ENCODE measurements at regions not wholly inside any gene's neighbourhood (a gene's known extent, or its start where the extent isn't known, plus 50 kb on each side); places are given as distances from the start of the nearest gene placed in this dataset.

DNA sequence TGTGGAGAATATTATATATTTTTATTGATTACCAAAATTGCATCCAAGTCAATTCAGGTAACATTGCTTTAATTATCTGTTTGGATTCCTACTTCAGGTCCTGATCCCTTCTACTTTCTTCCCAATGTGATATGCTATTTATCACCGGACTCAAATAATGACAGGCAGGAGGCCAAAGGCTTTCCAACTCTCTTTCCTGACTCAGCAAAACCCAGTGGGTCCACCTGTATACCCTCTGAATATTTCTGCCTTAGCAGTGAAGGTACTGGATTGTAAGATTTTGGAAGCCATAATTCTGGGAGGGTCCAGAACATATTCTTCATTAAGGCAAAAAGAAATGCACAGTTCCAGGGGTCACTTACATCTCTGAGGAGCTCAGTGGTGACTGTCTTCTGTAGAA is 260.2 kb upstream of the UBASH3B start:
- no peak for DNase-seq (ENCODE audit: extremely low spot score, unreplicated experiment)
- Mint-ChIP-seq H3K9me3 (no peaks in the 10 kb centered on the region), H3K4me3 (no peak overlapping the region), H3K4me1 (ENCODE audit: unreplicated experiment) (no peaks in the 10 kb centered on the region), H3K36me3 (no peaks in the 10 kb centered on the region), H3K27me3 (no peaks in the 10 kb centered on the region), H3K27ac (no peak overlapping the region)
- TF ChIP-seq, protein P1, sequence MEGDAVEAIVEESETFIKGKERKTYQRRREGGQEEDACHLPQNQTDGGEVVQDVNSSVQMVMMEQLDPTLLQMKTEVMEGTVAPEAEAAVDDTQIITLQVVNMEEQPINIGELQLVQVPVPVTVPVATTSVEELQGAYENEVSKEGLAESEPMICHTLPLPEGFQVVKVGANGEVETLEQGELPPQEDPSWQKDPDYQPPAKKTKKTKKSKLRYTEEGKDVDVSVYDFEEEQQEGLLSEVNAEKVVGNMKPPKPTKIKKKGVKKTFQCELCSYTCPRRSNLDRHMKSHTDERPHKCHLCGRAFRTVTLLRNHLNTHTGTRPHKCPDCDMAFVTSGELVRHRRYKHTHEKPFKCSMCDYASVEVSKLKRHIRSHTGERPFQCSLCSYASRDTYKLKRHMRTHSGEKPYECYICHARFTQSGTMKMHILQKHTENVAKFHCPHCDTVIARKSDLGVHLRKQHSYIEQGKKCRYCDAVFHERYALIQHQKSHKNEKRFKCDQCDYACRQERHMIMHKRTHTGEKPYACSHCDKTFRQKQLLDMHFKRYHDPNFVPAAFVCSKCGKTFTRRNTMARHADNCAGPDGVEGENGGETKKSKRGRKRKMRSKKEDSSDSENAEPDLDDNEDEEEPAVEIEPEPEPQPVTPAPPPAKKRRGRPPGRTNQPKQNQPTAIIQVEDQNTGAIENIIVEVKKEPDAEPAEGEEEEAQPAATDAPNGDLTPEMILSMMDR (conservative IDR thresholded peaks at IDR 0.05), result no peak

DNA sequence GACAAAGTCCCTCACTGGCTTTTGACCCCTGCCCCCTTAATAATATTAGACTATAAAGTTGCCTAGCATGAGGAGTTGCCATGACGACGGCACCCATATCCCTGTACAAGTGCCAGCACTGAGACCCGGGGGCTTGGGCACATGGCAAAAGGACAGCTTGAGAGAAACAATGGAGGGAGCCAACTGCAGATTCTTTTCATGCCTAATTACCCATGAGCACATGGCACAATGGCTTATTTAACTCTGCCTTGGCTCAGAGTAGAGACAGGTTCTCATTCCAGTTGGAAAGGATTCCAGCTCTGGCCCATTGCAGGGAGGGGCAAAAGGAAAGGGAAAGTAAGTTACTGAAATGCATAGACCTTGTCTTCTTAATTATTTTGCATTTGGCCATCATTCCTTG is 261.2 kb upstream of the UBASH3B start:
- no peak overlapping the region for H3K4me3 Mint-ChIP-seq
- no peak for DNase-seq (ENCODE audit: extremely low spot score, unreplicated experiment)
- no peak overlapping the region for H3K27ac Mint-ChIP-seq
- no peaks in the 10 kb centered on the region for H3K4me1 Mint-ChIP-seq (ENCODE audit: unreplicated experiment)
- H3K9me3 Mint-ChIP-seq, result no peaks in the 10 kb centered on the region
- no peaks in the 10 kb centered on the region for H3K27me3 Mint-ChIP-seq
- no peaks in the 10 kb centered on the region for H3K36me3 Mint-ChIP-seq
- TF ChIP-seq, protein P1 (conservative IDR thresholded peaks at IDR 0.05), result no peak

DNA sequence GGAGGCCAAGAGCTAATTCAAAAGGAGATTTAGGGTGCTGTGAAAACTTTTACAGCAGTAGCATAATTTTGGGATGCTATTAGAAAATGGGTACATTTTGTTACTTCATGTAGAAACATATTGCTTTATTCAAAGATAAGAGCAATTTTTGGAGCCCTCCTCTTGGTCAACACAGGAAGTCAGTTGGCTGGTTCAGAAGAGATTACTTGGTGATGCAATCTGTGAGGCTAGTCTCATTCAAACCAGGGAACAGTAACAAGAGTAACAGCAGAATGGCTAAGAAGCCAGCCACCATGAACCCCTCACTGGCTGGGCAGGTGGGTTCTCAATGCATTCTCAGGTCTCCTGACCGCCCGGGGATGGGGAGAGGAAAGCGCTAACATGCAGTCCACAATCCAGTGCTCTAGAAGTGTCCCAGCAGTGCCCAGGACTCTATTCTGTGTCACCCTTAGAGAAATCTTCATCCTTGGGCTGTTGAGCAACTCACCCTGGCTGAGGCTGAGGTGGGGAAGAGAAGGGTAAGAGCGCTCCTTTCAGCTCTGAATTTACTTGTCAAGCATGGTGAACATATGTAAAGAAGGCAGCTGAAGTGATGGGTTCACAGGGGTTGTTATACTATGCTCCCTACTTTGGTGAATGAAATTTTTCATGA is 262.2 kb upstream of the UBASH3B start:
- no peak overlapping the region for H3K4me3 Mint-ChIP-seq
- H3K27me3 Mint-ChIP-seq, result no peaks in the 10 kb centered on the region
- H3K9me3 Mint-ChIP-seq, result no peaks in the 10 kb centered on the region
- no peak overlapping the region for H3K27ac Mint-ChIP-seq
- TF ChIP-seq, protein P1 (conservative IDR thresholded peaks at IDR 0.05), result no peak
- no peaks in the 10 kb centered on the region for H3K4me1 Mint-ChIP-seq (ENCODE audit: unreplicated experiment)
- H3K36me3 Mint-ChIP-seq, result no peaks in the 10 kb centered on the region
- no peak for DNase-seq (ENCODE audit: extremely low spot score, unreplicated experiment)

DNA sequence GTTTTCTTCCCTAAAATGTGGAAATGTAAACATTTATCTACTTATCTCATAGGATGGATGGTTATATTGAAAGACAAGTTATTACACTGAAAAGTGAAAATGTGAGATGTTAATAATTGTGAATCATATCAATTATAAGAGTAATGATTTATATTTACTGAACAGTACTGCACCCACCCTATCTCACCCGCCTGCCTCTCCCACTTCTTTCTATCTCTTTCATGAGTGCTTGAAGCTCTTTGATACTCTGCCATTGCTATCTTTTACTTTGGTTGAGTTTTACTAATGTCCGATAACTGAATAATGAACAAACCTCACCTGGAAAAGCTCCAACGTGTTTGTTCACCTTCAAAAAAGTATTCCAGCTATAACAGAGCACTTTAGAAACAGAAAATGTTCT is 263.0 kb upstream of the UBASH3B start:
- no peaks in the 10 kb centered on the region for H3K9me3 Mint-ChIP-seq
- H3K4me1 Mint-ChIP-seq (ENCODE audit: unreplicated experiment), result no peaks in the 10 kb centered on the region
- no peaks in the 10 kb centered on the region for H3K36me3 Mint-ChIP-seq

DNA sequence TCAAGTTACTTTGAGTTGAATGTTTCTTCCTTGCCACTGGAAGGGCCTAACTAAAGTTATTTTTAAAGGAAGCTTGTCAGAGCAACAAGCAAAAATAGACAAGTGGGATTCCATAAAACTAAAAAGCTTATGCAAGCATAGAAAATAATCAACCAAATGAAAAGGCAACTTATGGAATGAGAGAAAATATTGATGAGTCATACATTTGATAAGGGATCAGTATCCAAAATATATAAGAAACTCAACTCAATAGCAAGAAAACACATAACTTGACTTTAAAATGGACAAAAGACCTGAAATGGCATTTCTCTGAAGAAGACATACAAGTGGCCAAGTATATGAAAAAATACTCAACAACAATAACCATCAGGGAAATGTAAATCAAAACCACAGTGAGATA is 264.5 kb upstream of the UBASH3B start:
- Mint-ChIP-seq H3K4me3 (no peak overlapping the region), H3K27me3 (no peaks in the 10 kb centered on the region), H3K9me3 (no peaks in the 10 kb centered on the region), H3K27ac (no peak overlapping the region), H3K36me3 (no peaks in the 10 kb centered on the region), H3K4me1 (ENCODE audit: unreplicated experiment) (no peaks in the 10 kb centered on the region)
- TF ChIP-seq, protein P1 (conservative IDR thresholded peaks at IDR 0.05), result no peak
- DNase-seq (ENCODE audit: extremely low spot score, unreplicated experiment), result no peak

More for the DNA sequence above, 263.0 kb upstream of the UBASH3B start:
- TF ChIP-seq, protein P1 (conservative IDR thresholded peaks at IDR 0.05), result no peak
- Mint-ChIP-seq H3K4me3 (no peak overlapping the region), H3K27ac (no peak overlapping the region), H3K27me3 (no peaks in the 10 kb centered on the region)
- no peak for DNase-seq (ENCODE audit: extremely low spot score, unreplicated experiment)

DNA sequence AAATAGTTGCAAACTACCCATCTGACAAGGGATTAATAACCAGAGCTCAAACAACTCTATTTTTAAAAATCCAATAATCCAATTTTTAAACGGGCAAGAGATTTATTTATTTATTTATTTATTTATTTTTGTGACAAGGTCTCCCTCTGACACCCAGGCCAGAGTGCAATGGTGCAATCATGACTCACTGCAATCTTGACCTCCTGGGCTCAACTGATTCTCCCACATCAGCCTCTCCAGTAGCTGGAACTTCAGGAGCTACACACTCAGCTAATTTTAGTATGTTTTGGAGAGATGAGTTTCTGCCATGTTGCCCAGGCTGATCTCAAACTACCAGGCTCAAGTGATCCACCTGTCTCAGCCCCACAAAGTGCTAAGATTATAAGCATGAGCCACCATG is 267.2 kb upstream of the BLID start:
- Mint-ChIP-seq H3K4me1 (ENCODE audit: unreplicated experiment) (no peaks in the 10 kb centered on the region), H3K27ac (no peak overlapping the region), H3K36me3 (peaks cover 3% of the 10 kb centered on the region), H3K27me3 (no peaks in the 10 kb centered on the region), H3K4me3 (no peak overlapping the region), H3K9me3 (peaks cover 5% of the 10 kb centered on the region)
- no peak for DNase-seq (ENCODE audit: extremely low spot score, unreplicated experiment)
- TF ChIP-seq, protein P1 (conservative IDR thresholded peaks at IDR 0.05), result no peak

Data from type B pancreatic cell (in vitro differentiated cells).